ENCODE measurements at regions not wholly inside any gene's neighbourhood (a gene's known extent, or its start where the extent isn't known, plus 50 kb on each side); places are given as distances from the start of the nearest gene placed in this dataset.

DNA sequence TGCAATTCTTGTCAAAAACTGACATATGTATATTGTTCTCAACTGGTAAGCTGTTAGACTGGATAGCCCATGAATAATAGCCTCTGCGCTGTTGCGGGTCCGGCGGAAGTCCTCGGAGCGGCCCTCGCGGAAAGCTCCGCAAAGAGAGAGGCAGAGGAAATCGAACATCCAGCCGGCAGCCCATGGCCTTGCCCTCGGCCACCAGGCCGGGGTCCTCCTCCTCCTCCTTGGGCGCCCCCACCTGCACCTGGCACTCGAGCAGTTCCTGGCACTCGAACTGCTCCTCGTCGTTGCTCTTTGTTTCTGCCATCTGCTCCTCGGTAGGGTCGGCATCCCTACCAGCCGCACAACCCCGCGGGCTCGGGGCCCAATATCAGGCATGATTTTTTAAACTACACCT lies 1176.3 kb downstream of the PCDH18 start:
- RAD21 ChIA-PET (ENCODE audit: low non-redundant PET in 1 of 2, low total read pairs in 2 of 2, uncharacterized antibody in 2 of 2, unreplicated experiment in 2 of 2) = no interaction called here
- no peaks in the 10 kb centered on the region for H3K27me3 ChIP-seq (ENCODE audit: insufficient read depth, low read length)
- 0 out of 2 replicates have a peak, but pooled peaks cover 4% of the 10 kb centered on the region for H3K9me2 ChIP-seq (ENCODE audit: insufficient read depth)
- no peak overlapping the region for H3K9ac ChIP-seq (ENCODE audit: low read length)
- POLR2A ChIA-PET = no interaction called here
- H3K27ac ChIP-seq (ENCODE audit: low read depth, low read length) = no peak overlapping the region
- H3K9me3 ChIP-seq (ENCODE audit: control insufficient read depth in 1 of 2, insufficient read depth in 1 of 2, low read depth in 1 of 2, low read length in 2 of 2) = no peaks in the 10 kb centered on the region
- BruUV-seq (replicated peaks) = no TSS peak
- H3K79me2 ChIP-seq (ENCODE audit: insufficient read depth, low read length) = no peaks in the 10 kb centered on the region
- no peaks in the 10 kb centered on the region for H3K4me1 ChIP-seq (ENCODE audit: control insufficient read depth in 1 of 2, insufficient read depth in 2 of 2, low read length in 2 of 2)
- DNase-seq (ENCODE audit: low read depth, low spot score) = no peak
- H3K4me2 ChIP-seq (ENCODE audit: low read length) = no peak overlapping the region
- H3K36me3 ChIP-seq (ENCODE audit: control insufficient read depth in 1 of 2, insufficient read depth in 2 of 2, low read length in 2 of 2) = no peaks in the 10 kb centered on the region
- no peaks in the 10 kb centered on the region for H4K20me1 ChIP-seq (ENCODE audit: insufficient read depth)
- H3K4me3 ChIP-seq (replicated peaks in 1 of 2; ENCODE audit: low read depth in 1 of 2, low read length in 2 of 2) = no peak overlapping the region
- no peak overlapping the region for H2AFZ ChIP-seq (ENCODE audit: low read depth, low read length, poor library complexity, severe bottlenecking)
- no peak for TF ChIP-seq RAD21 (IDR thresholded peaks at IDR 0.05; ENCODE audit: low read depth)
- no peak for TF ChIP-seq ZFX (IDR thresholded peaks at IDR 0.05)
- no peak for TF ChIP-seq SRF (IDR thresholded peaks at IDR 0.05; ENCODE audit: low read depth)
- ATAC-seq = no peak
- CTCF ChIA-PET = no interaction called here
- intact Hi-C loops (cut with micrococcal nuclease) = no loop called here

DNA sequence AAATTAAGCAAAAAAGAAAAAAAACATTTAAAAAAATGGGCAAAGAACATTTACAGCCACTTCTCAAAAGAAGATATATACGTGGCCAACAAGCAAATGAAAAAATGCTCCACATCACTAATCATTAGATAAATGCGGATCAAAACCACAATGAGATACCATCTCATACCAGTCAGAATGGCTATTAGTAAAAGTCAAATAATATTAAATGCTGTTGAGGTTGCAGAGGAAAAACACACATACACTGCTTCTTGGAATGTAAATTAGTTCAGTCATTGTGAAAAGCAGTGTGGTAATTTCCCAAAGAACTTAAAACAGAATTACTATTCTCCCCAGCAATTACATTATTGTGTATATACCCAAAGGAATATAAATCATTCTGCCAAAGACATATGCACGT lies 1189.0 kb downstream of the PCDH18 start:
- no peak for DNase-seq (ENCODE audit: low read depth, low spot score)
- intact Hi-C loops (cut with micrococcal nuclease) = no loop called here
- H3K4me2 ChIP-seq (ENCODE audit: low read length) = no peak overlapping the region
- H4K20me1 ChIP-seq (ENCODE audit: insufficient read depth) = no peaks in the 10 kb centered on the region
- RAD21 ChIA-PET (ENCODE audit: low non-redundant PET in 1 of 2, low total read pairs in 2 of 2, uncharacterized antibody in 2 of 2, unreplicated experiment in 2 of 2) = no interaction called here
- CTCF ChIA-PET = no interaction called here
- TF ChIP-seq CBX3 (IDR thresholded peaks at IDR 0.05; ENCODE audit: low read depth) = no peak
- TF ChIP-seq, protein P1, sequence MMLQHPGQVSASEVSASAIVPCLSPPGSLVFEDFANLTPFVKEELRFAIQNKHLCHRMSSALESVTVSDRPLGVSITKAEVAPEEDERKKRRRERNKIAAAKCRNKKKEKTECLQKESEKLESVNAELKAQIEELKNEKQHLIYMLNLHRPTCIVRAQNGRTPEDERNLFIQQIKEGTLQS (IDR thresholded peaks at IDR 0.05) = no peak
- TF ChIP-seq EZH2 (IDR thresholded peaks at IDR 0.05) = no peak
- no peak for TF ChIP-seq MAX (IDR thresholded peaks at IDR 0.05)
- no peak for TF ChIP-seq ELF1 (IDR thresholded peaks at IDR 0.05; ENCODE audit: borderline replicate concordance, low read depth)
- TF ChIP-seq SP1 (IDR thresholded peaks at IDR 0.05; ENCODE audit: low read depth) = no peak
- no peak for TF ChIP-seq YY1 (IDR thresholded peaks at IDR 0.05; ENCODE audit: extremely low read depth, insufficient replicate concordance, low read depth, low read length)
- no peak for TF ChIP-seq SRF (IDR thresholded peaks at IDR 0.05; ENCODE audit: low read depth)
- H3K4me3 ChIP-seq (replicated peaks in 1 of 2; ENCODE audit: low read depth in 1 of 2, low read length in 2 of 2) = no peak overlapping the region
- H3K9ac ChIP-seq (ENCODE audit: low read length) = no peak overlapping the region
- POLR2A ChIA-PET = no interaction called here
- no peak for ATAC-seq
- H2AFZ ChIP-seq (ENCODE audit: low read depth, low read length, poor library complexity, severe bottlenecking) = no peak overlapping the region
- no peak overlapping the region for H3K27ac ChIP-seq (ENCODE audit: low read depth, low read length)
- no peaks in the 10 kb centered on the region for H3K27me3 ChIP-seq (ENCODE audit: insufficient read depth, low read length)
- no peaks in the 10 kb centered on the region for H3K9me3 ChIP-seq (ENCODE audit: control insufficient read depth in 1 of 2, insufficient read depth in 1 of 2, low read depth in 1 of 2, low read length in 2 of 2)
- no peaks in the 10 kb centered on the region for H3K36me3 ChIP-seq (ENCODE audit: control insufficient read depth in 1 of 2, insufficient read depth in 2 of 2, low read length in 2 of 2)
- H3K4me1 ChIP-seq (ENCODE audit: control insufficient read depth in 1 of 2, insufficient read depth in 2 of 2, low read length in 2 of 2) = no peaks in the 10 kb centered on the region
- no TSS peak for BruUV-seq (replicated peaks)
- no peaks in the 10 kb centered on the region for H3K79me2 ChIP-seq (ENCODE audit: insufficient read depth, low read length)
- no peaks in the 10 kb centered on the region for H3K9me2 ChIP-seq (ENCODE audit: insufficient read depth)

Measured in HCT116 (cell line).